ENCODE measurements at regions not wholly inside any gene's neighbourhood (a gene's known extent, or its start where the extent isn't known, plus 50 kb on each side); places are given as distances from the start of the nearest gene placed in this dataset.
"Not testable (repeated sequence)": the region's sequence is repeated elsewhere in the genome, so short reads cannot be mapped to it uniquely, and the experiment has no call there.

GRCh38 chr4:156117743-156118142 lies 164.1 kb upstream of the CTSO start:
- Mint-ChIP-seq H3K4me3 (no peak overlapping the region), H3K4me1 (no peaks in the 10 kb centered on the region), H3K36me3 (no peaks in the 10 kb centered on the region), H3K9me3 (no peaks in the 10 kb centered on the region), H3K27me3 (no peaks in the 10 kb centered on the region), H3K27ac (no peak overlapping the region)
- CTCF ChIA-PET = no interaction called here
- DNase-seq = no peak

GRCh38 chr4:156116991-156117390 lies 163.3 kb upstream of the CTSO start:
- no peak for DNase-seq
- Mint-ChIP-seq H3K9me3 (no peaks in the 10 kb centered on the region), H3K27me3 (no peaks in the 10 kb centered on the region), H3K36me3 (no peaks in the 10 kb centered on the region), H3K4me3 (no peak overlapping the region), H3K4me1 (no peaks in the 10 kb centered on the region), H3K27ac (no peak overlapping the region)
- CTCF ChIA-PET = no interaction called here

GRCh38 chr4:156113138-156113765 lies 159.6 kb upstream of the CTSO start:
- H3K4me3 Mint-ChIP-seq = no peak overlapping the region
- CTCF ChIA-PET = interaction anchor here (0.5 to 0.7 kb wide), 2 partner anchors 16 to 44 kb away, joined by 3 read pairs; no protein-coding TSS in a partner anchor
- no peaks in the 10 kb centered on the region for H3K4me1 Mint-ChIP-seq

GRCh38 chr4:156111686-156112085 lies 158.0 kb upstream of the CTSO start:
- no peaks in the 10 kb centered on the region for H3K4me1 Mint-ChIP-seq
- CTCF ChIA-PET = no interaction called here
- no peaks in the 10 kb centered on the region for H3K27me3 Mint-ChIP-seq
- no peaks in the 10 kb centered on the region for H3K36me3 Mint-ChIP-seq
- H3K4me3 Mint-ChIP-seq = no peak overlapping the region
- peaks cover 3% of the 10 kb centered on the region for H3K9me3 Mint-ChIP-seq
- DNase-seq = no peak
- no peak overlapping the region for H3K27ac Mint-ChIP-seq

More at GRCh38 chr4:156113138-156113765, 159.6 kb upstream of the CTSO start:
- no peaks in the 10 kb centered on the region for H3K36me3 Mint-ChIP-seq
- no peaks in the 10 kb centered on the region for H3K27me3 Mint-ChIP-seq
- no peak for DNase-seq
- H3K27ac Mint-ChIP-seq = no peak overlapping the region
- peaks cover 3% of the 10 kb centered on the region for H3K9me3 Mint-ChIP-seq

- Mint-ChIP-seq H3K9me3 (peaks cover 3% of the 10 kb centered on the region), H3K4me3 (no peak overlapping the region), H3K27me3 (no peaks in the 10 kb centered on the region), H3K27ac (no peak overlapping the region), H3K36me3 (no peaks in the 10 kb centered on the region), H3K4me1 (no peaks in the 10 kb centered on the region)
- DNase-seq = no peak
- CTCF ChIA-PET = no interaction called here
These were observed 156.6 kb upstream of the CTSO start for GRCh38 chr4:156109943-156110900.

- H3K27me3 Mint-ChIP-seq, H3K27ac Mint-ChIP-seq, CTCF ChIA-PET, H3K36me3 Mint-ChIP-seq, H3K9me3 Mint-ChIP-seq, H3K4me3 Mint-ChIP-seq, DNase-seq, H3K4me1 Mint-ChIP-seq: not testable (repeated sequence)
These were observed 155.4 kb upstream of the CTSO start for GRCh38 chr4:156109087-156109486.

GRCh38 chr4:156103311-156103710 lies 149.6 kb upstream of the CTSO start:
- Mint-ChIP-seq H3K36me3 (no peaks in the 10 kb centered on the region), H3K4me1 (no peaks in the 10 kb centered on the region), H3K9me3 (no peaks in the 10 kb centered on the region), H3K27me3 (no peaks in the 10 kb centered on the region), H3K4me3 (no peak overlapping the region), H3K27ac (no peak overlapping the region)
- CTCF ChIA-PET = no interaction called here
- no peak for DNase-seq

GRCh38 chr4:156102411-156102810 lies 148.7 kb upstream of the CTSO start:
- Mint-ChIP-seq H3K4me1 (no peaks in the 10 kb centered on the region), H3K36me3 (no peaks in the 10 kb centered on the region), H3K9me3 (no peaks in the 10 kb centered on the region), H3K27ac (no peak overlapping the region), H3K4me3 (no peak overlapping the region), H3K27me3 (no peaks in the 10 kb centered on the region)
- DNase-seq = no peak
- CTCF ChIA-PET = no interaction called here

GRCh38 chr4:156101571-156101970 lies 147.9 kb upstream of the CTSO start:
- Mint-ChIP-seq H3K27me3 (no peaks in the 10 kb centered on the region), H3K4me1 (no peaks in the 10 kb centered on the region), H3K36me3 (no peaks in the 10 kb centered on the region), H3K4me3 (no peak overlapping the region), H3K9me3 (no peaks in the 10 kb centered on the region), H3K27ac (no peak overlapping the region)
- CTCF ChIA-PET = no interaction called here
- no peak for DNase-seq

GRCh38 chr4:156100651-156101050 lies 147.0 kb upstream of the CTSO start:
- CTCF ChIA-PET = no interaction called here
- Mint-ChIP-seq H3K4me1 (no peaks in the 10 kb centered on the region), H3K4me3 (no peak overlapping the region), H3K9me3 (no peaks in the 10 kb centered on the region), H3K27me3 (no peaks in the 10 kb centered on the region), H3K27ac (no peak overlapping the region), H3K36me3 (no peaks in the 10 kb centered on the region)
- DNase-seq = no peak

- no peak overlapping the region for H3K4me3 Mint-ChIP-seq
- no peak overlapping the region for H3K27ac Mint-ChIP-seq
- no peak for DNase-seq
- CTCF ChIA-PET = no interaction called here
- H3K36me3 Mint-ChIP-seq = no peaks in the 10 kb centered on the region
- H3K9me3 Mint-ChIP-seq = no peaks in the 10 kb centered on the region
- H3K27me3 Mint-ChIP-seq = no peaks in the 10 kb centered on the region
- H3K4me1 Mint-ChIP-seq = no peaks in the 10 kb centered on the region
These were observed 145.1 kb upstream of the CTSO start for GRCh38 chr4:156098805-156099204.

GRCh38 chr4:156085100-156085499 lies 131.4 kb upstream of the CTSO start:
- Mint-ChIP-seq H3K27me3 (no peaks in the 10 kb centered on the region), H3K9me3 (no peaks in the 10 kb centered on the region), H3K4me1 (no peaks in the 10 kb centered on the region), H3K27ac (no peak overlapping the region), H3K4me3 (no peak overlapping the region), H3K36me3 (no peaks in the 10 kb centered on the region)
- DNase-seq = no peak
- CTCF ChIA-PET = no interaction called here

GRCh38 chr4:156084373-156084772 lies 130.7 kb upstream of the CTSO start:
- no peaks in the 10 kb centered on the region for H3K27me3 Mint-ChIP-seq
- CTCF ChIA-PET = no interaction called here
- no peak overlapping the region for H3K27ac Mint-ChIP-seq
- DNase-seq = no peak
- H3K36me3 Mint-ChIP-seq = no peaks in the 10 kb centered on the region
- H3K9me3 Mint-ChIP-seq = no peaks in the 10 kb centered on the region
- H3K4me3 Mint-ChIP-seq = no peak overlapping the region
- no peaks in the 10 kb centered on the region for H3K4me1 Mint-ChIP-seq

GRCh38 chr4:156073976-156074375 lies 120.3 kb upstream of the CTSO start:
- H3K27me3 Mint-ChIP-seq = no peaks in the 10 kb centered on the region
- H3K9me3 Mint-ChIP-seq = no peaks in the 10 kb centered on the region
- DNase-seq = no peak
- CTCF ChIA-PET = no interaction called here
- H3K27ac Mint-ChIP-seq = no peak overlapping the region
- no peaks in the 10 kb centered on the region for H3K36me3 Mint-ChIP-seq
- H3K4me1 Mint-ChIP-seq = no peaks in the 10 kb centered on the region
- H3K4me3 Mint-ChIP-seq = no peak overlapping the region

- H3K27me3 Mint-ChIP-seq = no peaks in the 10 kb centered on the region
- H3K27ac Mint-ChIP-seq = no peak overlapping the region
- DNase-seq = no peak
- H3K36me3 Mint-ChIP-seq = no peaks in the 10 kb centered on the region
- CTCF ChIA-PET = no interaction called here
- H3K9me3 Mint-ChIP-seq = no peaks in the 10 kb centered on the region
- no peak overlapping the region for H3K4me3 Mint-ChIP-seq
- H3K4me1 Mint-ChIP-seq = no peaks in the 10 kb centered on the region
These were observed 107.0 kb upstream of the CTSO start for GRCh38 chr4:156060661-156061060.
